Ramos (cell line): ENCODE measurements at regions not wholly inside any gene's neighbourhood (a gene's known extent, or its start where the extent isn't known, plus 50 kb on each side); places are given as distances from the start of the nearest gene placed in this dataset.

ENCODE experiments used
- in situ Hi-C: fragments of 300-500 bp; cut with MboI; formaldehyde crosslinking; loops from one replicate; pipeline ENCODE4 v1.14.3; 2022; ENCODE audit warnings: low sequenced_read_pairs; ENCODE audit not compliant: unreplicated experiment

DNA sequence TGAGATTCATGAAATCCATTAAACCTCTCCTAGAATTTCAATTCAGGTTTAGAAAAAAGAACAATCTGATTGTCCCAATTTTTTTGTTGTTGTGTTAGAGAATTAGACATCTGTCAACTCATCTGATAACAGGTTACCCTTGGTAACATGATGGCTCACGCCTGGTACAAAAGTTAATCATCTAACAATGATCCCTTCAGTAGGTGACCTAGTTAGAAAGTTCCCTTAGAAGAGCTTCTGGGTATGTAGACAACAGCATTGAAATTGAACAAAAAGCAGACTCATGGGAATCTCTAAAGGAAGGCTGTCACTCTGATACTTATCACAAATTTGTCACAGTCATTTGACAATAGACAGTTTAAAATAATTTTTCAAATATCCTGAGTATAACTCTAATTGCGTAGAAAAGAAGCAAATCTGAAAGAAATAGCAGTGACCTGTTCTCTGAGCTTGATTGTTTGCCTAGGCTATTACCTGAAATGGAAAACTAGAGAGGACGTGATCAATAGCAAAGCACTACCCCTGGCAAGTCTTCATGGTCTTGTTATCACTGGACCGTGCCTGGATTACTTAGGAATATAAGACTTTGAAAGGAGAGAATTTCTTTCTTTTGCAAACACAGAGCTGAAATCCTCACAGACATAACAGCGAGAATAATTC is 880.4 kb upstream of the AGA start:
- in situ Hi-C loops, result no loop called here

DNA sequence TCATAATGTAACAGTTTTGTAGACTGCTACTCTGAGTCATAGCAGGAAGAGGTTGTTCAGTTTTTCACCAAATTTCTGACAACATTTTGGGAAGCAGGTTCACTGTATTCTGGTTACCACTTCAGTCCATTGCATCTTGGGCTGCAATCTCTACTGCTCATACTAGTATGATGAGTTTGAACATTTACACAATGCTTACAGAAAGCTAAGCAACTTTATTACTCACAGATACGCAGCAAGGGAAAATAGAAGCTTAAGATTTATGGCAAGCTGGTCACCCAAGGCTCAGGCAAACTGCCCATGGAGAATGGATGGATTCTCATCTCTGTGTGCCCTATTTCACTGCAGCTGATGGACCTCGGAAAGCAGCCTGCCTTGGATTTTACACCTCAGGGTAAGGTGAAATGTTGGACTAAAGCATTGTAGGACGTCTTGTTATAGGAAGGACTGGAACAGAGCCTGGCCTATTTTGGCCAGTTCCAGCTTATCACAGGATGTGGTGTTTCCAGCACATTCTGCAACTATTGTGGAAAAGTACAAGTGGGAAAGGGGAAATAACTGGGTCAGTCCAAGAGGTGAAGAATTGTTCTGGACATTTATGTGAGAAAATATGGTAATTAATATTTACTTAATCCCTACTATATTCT is 887.1 kb upstream of the AGA start:
- in situ Hi-C loops, result no loop called here

DNA sequence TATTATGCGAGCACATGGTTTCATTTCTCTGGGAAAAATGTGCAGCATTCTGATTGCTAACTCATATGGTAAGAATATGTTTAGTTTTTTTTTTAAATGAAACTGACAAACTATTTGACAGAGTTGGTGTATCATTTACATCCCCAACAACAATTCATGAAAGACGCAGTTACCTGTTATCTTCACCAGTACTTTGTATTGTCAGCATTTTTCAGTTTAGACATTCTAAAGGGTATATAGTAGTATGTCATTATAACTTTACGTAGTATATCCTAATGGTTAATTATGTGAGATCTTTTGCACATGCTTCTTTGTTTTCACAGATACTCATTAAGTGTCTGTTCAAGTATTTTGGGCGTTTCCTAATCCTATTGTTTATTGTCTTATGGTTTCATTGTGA is 891.1 kb upstream of the AGA start:
- in situ Hi-C loops, result no loop called here

DNA sequence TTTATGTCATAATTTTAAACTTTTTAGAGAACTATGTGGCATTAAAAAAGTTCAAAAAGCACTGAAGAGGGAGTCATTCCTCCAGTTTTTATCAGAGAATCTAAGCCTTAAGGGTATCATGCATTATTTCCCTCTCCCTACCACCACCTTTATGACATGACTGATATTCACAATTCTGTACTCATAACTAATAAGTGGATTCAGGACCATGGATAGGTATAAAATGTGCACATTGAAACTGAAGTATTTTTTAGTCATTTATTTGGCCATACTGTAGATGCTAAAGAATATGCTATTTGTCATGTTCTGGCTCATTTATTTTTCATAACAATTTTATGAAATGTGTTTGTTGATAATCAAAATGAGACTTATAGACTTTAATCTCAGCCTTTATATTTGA is 897.5 kb upstream of the AGA start:
- in situ Hi-C loops, result no loop called here

DNA sequence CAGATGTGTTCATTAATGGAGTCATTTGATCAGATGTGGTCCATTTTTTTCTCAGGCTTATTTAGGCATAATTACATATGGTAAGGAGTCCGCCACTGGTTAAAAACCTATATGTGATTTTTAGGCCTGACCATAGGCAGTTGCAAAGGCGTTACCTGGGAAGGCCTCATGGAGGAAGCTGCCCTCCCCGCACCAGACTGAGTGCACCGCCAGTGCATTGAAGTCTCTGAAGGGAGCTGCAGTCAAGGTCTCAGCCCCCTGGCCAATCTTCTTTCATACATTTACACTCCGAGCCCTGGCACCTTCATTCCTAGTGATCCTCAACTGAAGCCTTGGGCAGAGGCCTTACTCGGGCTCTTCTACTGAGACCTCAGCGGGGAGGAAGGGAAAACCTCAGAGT is 898.2 kb upstream of the AGA start:
- in situ Hi-C loops, result no loop called here

DNA sequence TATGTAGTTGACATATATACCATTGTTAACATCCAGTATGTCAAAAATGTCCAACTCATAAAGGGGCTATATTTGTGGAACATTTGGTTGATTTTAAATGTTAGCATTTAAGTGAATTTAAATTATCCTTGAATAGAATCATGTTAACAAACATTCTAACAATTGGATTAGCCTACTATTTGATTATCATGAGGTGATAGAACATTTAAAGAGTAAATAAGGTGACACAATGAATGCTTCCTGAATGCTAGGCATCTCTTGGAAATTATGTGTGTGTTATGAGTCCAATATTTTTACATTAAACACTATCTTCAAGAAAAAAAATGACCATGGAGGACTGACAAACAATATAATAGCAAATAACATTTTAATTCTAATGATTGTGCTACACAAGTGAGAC is 901.9 kb upstream of the AGA start:
- in situ Hi-C loops, result no loop called here

DNA sequence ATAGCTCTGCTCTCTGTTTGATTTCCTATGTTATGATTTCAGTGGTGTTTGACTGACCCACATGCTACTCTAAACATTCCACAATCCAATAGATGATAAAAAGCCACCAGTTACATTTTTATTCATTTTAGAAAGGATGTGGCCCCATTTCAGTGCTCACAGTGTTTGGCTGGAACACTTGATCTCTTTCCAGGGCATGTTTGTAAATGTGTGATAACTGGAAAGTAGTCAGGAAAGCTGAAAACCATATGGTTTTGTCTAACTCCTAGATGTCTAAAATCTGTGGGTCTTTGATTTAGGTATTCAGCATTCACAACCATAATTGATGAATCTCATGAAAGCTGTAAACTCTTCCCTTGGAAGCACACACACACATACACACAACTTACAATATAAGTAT is 904.9 kb upstream of the AGA start:
- in situ Hi-C loops, result no loop called here

DNA sequence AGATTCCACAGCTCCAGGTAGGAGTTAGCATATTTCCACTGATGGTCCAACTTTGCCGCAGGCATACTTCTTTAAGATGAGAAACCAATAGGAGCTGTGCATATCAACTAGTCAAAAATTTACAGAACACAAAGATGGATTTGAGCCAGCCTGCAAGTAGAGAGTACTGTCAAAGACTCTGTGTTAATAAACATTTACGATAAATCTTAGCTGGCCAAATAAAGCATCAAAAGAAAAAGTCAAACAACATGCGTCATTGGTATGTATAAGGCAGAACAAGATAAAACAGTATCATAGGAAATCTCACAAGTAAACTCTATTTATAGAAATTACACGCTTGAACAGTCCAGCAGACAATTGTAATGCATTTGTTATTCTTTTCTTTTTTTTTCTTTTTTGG is 907.4 kb upstream of the AGA start:
- in situ Hi-C loops, result no loop called here

DNA sequence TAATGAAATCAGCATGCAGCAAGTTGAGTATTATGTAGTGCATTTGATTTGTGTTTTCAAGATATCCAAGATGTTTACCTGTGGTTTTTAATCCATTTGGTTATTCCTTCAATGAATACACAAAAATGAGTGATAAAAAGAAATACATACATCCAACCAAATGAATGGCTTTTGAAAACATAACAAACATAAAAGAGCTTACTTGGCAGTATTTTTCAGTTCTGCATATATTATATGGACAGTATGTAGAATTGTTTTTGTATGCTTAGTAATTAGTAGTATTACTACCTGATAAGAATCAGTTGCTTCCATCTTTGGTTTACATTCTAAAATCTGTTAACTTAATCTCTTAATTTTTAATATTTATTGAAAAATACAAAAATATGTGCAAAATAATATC is 908.9 kb upstream of the AGA start:
- in situ Hi-C loops, result no loop called here

DNA sequence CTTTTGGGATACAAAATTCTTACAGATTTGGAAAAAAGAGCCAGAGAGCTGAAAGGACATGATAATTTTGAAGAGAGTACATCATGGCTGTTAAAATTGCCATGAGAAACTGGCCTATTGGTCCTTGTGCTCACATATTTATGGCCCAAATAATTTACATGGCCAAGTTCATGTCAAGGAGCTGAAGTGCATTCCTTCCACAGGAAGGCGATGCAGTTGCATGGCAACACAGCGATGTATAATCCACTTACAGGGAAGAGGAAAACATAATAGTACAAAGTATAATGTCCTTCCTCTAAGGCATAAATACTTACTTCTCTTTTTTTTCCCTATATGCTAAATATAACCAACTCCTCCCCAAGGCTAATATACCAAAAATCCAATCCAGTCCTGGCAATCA is 914.5 kb upstream of the AGA start:
- in situ Hi-C loops, result no loop called here

DNA sequence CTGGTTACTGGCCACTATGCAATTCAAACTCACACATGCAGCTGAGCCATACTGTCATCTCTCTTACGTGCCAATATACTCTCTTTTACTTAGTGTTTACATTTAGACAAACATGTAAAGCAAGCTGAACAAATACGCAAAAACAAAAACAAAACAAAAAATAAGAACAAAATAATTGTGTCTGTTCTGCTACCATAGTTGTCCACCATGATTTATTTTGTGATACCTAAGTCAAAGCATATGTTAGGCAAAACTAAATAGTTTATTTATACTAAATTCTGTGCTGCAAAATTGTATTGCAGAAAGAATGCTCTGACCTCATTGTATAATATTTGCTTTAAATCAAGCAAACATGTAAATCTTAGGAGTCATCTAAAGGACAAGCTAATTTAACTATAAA is 943.2 kb upstream of the AGA start:
- in situ Hi-C loops, result no loop called here

DNA sequence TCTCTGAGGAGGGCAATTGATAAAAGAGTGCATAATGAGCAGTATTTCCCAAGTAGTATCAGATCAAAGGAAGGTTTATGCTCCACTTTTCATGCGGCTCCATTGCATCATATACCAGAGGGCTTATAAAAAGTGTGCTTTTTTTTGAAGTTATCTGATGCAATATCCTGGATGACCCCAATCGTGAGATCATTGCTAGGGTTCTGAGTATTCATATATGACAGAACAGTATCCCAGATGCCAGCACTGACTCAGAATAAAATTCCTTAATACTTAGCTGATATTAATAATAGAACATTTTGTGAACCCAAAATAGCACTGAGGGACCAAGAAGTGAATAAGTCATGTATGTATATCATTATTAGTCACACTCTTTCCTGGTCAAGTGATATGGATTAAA is 945.5 kb upstream of the AGA start:
- in situ Hi-C loops, result no loop called here

DNA sequence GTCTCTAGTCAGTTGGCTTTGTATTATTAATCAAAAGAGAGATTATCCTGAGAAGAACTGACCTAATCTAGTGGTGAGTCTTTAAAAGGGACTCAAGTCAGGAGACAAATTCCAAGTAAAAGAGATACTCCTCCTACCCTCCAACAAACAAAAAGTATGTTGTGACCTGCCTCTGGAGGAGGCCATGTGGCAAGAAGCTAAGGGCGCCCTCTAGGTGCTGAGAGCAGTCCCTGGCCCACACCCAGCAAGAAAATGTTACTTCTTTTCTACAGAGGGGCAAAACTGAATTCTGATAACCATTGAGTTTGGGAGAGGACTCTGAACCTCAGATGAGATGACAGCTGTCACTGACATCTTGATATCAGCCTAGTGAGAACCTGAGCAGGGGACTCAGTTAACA is 953.6 kb upstream of the AGA start:
- in situ Hi-C loops, result no loop called here

DNA sequence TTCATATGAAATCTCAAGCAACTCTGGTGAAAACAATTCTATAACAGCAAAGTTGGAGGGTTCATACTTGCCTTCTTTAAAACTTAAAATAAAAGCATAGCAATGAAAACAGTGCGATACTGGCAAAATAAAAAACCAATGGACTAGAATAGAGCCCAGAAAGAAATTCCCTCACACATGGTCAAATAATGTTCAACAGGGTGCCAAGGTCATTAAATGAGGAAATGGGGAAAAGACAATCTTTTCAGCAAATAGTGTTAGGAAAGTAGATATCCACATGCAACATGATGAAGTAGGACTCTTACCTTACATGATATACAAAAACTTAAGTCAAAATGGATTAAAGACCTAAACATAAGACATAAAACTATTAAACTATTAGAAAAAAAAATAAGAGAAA is 970.2 kb upstream of the AGA start:
- in situ Hi-C loops, result no loop called here

DNA sequence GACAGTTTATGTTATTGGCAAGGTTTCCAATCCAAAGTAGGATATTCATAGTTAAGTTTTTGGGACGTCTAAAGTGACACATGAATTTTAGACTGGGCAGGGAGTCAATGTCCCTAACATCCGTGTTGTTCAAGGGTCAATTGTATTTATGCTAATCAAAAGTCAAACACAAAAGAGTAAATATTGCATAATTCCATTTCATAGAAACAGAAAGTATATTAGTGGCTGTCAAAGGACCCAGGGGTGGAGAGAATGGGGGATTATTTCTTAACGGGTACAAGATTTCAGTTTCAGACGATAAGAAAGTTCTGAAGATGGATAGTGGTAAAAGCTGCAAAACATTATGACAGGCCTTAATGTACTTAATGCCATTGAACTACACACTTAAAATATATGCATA is 971.8 kb upstream of the AGA start:
- in situ Hi-C loops, result no loop called here

DNA sequence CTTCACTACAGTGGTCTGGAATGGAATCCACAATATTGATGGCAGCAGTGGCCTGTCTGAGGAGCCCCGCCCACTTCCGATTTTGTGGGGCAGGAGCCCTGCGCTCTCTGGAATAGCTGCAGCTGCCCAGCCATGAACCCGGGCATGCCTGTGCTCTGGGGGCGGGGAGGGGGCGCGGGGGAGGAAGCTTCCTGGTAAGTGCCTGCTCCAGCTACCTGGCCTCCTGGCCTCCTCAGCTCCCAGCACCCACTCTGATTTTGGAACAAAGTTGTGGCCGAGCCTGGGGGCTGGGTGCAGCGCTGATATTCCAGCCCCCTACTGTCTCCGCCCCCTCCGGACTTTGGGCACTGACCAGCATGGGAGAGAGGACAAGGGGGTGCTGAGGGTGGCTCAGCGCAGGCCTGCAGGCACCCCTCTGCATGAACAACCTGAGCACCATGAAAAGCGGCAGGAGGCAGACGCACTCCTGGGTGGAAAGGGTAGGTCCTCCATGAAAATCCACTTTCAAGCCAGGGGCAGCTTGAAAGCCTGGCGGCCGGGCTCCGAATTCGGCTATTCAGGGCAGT is 972.7 kb upstream of the AGA start:
- in situ Hi-C loops, result no loop called here

DNA sequence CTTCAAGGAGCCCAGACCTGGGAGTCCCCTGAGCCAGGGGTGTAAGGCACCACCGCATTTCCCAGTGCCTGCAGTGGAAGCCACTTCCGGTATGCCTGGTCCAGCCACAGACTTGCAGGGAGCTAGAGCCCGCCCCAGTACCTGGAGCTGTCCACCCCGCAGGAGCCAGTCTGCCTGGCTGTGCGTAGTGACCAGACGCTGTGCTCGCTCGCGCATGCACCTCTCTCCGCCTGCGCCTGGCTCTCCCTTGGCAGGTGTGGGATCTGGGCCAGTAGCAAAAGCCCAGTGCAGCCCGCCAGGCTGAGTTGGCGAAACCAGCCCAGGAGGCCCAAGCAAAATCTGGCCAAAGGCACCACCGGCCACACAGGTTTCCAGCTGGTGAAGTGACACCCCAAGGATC is 973.7 kb upstream of the AGA start:
- in situ Hi-C loops, result no loop called here

DNA sequence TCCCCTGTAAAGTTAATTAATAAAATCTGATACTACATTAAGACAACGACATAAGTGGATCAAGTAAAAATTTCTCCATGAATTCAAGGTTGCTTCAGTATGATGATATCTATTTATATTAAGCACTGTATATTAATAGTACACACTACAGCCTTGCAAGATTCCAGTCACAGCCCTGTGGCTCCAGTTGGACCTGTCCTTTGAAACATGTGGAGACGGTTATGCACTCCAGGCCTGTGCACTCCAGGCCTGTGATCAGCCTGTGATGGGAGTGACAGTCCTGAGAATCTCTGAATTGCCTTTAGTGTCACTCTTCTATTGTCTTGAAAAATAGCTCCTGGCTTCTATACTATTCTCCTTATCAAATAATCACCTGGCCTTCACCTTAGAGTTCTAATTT is 981.1 kb upstream of the AGA start:
- in situ Hi-C loops, result no loop called here

DNA sequence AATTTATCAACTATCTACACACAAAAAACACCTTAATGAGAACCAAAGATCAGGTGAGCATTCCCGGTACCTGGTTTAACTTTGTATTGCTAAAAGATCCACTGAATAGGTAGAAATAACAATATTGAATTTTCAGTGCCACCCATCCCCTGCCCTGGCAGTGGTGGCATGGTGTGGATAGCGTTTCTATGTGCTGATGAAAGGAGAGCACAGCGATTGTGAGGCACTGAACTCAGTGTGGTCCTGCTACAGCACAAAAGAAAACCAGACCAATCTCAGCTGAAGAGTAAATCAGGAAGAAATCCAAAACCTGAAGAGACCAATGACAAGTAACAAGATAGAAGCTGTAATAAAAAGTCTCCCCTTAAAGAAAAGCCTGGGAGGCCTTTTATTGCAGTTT is 984.6 kb upstream of the AGA start:
- in situ Hi-C loops, result no loop called here

DNA sequence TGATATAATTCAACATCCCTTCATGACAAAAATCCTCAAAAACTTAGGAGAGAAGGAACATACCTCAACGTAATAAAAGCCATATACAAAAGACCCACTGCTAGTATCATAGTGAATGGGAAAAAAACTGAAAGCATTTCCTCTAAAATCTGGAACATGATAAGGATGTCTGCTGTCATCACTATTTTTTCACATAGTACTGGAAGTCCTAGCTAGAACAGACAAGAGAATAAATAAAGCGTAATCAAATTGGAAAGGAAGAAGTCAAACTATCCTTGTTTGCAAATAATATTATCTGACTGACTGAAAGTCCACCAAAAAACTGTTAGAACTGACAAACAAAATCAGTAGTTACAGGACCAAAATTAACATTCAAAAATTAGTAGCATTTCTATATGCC is 985.4 kb upstream of the AGA start:
- in situ Hi-C loops, result no loop called here

DNA sequence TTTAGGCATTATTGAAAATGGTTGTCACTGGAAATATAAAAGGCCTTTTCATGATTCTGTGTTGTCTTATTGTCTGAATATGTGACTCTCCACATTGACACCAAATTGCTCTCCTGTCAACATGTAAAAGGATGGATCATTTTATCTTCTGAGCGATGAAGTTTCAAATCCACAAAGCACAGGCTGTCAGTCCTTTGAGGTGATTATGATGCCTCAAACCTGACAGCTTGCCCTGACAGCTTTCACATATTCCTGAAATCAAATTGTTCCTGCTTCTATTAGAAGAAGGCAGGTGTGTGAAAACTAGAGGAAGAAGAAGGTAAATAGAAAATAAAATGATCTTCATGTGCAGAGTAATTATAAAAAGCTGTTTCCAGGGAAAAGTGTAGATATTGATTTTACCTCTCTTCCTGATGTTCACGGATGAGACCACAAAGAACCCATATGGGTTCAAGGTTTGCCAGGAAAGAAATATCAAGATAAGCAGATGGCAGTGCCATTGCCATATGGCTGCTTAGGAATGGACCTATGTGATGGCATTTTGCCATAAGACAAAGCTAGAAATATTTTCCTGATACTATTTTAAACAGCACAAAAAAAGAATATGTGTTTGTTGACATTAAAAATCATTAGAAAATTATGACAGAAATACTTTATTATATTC is 1006.3 kb upstream of the AGA start:
- in situ Hi-C loops, result no loop called here

DNA sequence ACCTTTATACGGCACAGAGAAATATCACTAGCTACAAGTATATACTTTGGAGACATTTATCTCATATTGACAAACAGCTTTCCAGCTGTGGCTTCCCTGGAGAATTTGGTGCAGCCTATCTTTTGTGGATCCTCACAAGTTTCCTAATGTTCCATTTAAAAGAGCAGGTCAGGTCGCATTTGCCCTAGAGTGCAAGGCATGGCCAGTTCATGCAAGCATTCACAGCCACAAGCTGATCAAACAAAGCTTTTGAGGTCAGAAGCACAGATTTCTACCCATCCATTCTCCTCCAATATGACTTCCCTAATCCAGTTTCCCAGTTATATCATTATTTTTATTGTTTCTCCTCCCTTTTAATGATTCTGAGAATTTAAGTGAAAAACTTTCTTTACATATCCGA is 1008.4 kb upstream of the AGA start:
- in situ Hi-C loops, result no loop called here
